Stimulated activated CD4-positive, alpha-beta T cell treated with anti-CD3 and anti-CD28 coated beads, TNF-alpha, amount 100 ng/mL, for 48 hours (primary cell): ENCODE measurements at regions not wholly inside any gene's neighbourhood (a gene's known extent, or its start where the extent isn't known, plus 50 kb on each side); places are given as distances from the start of the nearest gene placed in this dataset.
"Not testable (repeated sequence)": the region's sequence is repeated elsewhere in the genome, so short reads cannot be mapped to it uniquely, and the experiment has no call there.

Experiments
- DNase-seq, 3 donors: peaks; one replicate each; pipeline ENCODE4 v3.0.0-alpha.2; 2020; ENCODE audit warnings: low read depth in 3 of 3

DNA sequence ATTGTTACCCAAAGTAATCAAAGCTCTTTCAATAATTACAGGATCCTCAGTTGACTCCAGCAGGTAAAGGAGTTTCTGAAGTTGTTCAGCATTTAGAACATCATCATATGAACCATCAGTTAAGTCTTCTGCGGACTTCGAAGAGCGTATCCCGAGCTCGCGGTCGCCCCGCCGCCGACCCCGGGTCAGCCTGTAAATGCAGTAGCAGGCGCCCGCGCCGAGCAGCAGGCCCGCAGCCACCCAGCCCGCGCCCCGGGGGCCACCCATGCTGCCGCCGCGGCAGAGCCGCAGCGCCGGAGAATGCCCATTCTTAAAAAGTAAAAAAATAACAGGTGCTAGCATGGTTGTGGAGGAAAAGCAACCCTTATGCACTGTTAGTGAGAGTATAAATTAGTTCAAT, 444.5 kb downstream of the NSUN3 start:
- not testable (repeated sequence) for DNase-seq

DNA sequence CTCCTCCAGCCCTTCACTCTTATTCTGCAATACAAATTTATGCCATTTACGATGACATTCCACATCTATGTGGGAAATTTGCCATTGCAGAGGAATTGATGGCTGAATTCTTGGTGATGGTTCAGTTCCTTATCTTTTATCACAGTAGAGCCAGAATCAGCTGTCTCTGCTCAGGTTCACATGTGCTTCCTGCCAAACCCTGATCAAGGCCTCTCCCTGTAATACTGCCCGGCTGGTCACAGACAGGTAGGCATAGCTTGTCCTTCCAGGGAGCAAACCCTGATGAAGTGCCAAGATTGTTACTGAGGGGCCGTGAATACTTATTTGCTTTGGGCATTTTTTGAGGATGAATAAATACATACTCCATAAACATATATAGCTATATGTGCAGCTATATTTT, 450.0 kb downstream of the NSUN3 start:
- DNase-seq = no peak

DNA sequence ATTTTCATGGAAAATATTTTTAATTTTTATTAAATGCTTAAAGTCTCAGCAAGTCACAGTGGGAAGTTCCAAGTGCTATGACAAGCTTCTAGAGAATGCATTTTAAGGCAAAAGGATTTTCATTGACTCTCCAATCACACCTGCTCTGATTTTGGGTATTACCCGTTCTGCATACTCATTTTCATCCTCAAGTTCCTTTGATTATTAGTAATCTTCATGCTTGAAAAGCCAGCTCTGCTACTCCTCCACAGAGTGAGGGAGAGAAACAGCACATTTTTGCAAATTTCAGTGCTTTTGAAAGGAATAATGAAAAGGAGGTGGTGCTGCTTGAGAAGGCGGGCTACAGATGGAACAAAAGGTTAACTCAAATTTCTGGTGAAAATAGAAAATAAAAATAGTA, 450.7 kb downstream of the NSUN3 start:
- DNase-seq = no peak

DNA sequence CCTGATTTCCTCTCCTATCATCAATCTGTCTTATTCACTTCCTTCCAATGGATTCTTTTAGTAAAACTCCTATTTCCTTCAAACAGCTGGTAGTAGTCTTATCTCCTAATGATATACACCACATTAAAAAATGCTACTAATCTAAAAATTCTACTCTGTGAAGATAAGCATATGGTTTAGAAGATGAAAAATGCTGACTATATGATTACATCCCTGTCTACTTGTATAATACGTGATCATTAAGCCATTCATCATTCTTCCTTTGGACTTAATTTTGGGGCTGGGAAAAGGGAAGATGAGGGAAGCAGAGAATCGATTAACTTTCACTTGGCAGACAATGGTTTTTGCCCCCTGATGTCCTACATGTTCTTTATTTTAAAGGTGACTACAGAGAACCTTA, 453.1 kb downstream of the NSUN3 start:
- DNase-seq = no peak

DNA sequence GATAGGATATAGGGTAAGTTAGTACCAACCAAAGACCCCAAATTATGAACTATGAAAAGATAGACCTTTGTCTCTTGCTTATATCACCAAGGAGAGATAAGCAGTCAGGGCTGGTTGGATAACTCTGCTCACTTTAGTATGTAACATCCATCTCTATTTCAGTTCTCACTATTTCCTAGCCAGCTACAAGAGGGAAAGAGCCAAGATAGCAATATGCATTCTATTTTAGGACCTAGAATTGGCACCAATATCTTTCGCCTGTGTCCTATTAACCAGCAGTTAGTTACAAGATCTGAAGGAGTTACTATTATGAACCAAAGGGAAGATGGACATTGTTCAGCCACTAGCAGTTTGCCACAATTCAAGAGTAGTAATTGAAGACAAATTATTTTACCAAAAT, 457.5 kb downstream of the NSUN3 start:
- DNase-seq = no peak

DNA sequence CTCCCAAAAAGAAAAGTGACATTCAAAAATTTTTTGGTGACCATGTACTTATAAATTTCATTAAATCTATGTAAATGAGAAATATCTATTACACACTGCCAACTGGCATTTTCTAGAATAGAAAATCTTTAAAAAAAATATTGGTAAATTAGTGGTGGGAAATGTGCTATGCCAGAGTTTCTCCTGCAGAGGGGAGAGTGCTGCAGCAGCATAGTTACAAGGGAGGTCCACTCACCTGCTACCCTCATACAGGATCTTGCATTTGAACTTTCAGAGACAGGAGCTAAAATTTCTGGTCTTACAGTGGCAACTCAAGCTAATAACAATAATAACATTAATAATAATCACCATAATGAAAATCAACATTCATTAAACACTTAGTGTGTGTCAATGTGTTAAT, 459.6 kb downstream of the NSUN3 start:
- no peak for DNase-seq

DNA sequence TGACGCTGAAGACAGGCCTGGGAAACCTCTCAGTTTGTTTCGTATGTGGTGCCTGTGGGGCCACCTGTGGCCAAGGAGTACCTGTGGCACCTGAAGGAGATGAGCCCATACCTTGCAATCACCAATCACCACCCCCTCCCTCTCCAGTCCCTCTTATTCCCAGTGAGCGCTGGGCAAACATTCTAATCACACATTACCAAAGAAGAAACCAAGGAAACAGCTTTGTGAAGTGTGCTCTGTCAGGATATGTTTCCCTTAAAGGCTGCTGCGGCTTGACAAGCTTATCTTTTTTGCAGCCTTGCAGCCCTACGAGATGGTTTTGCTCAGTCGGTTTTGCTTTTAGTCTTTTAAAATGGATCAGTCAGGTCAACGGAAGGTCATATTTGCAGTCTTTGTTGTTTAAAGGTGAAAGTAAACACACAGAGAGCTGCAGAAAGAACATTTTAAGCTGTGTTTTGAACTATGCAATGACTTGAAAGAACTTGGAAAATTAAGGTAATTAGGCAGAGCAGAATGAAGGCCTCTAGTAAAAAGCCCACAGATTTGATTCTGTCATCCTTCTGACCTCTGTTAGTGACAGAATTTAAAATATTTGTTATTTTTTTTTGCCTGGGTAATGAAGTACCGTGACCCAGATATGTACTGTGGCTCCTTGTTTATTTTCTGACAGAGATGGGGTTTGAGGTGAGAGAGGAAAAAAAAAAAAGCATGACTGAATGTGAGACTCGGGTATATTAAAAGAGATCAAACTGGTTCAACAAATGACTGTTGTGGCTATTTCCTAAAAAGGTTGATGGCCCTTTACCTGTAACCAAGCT, 461.4 kb downstream of the NSUN3 start:
- no peak for DNase-seq

DNA sequence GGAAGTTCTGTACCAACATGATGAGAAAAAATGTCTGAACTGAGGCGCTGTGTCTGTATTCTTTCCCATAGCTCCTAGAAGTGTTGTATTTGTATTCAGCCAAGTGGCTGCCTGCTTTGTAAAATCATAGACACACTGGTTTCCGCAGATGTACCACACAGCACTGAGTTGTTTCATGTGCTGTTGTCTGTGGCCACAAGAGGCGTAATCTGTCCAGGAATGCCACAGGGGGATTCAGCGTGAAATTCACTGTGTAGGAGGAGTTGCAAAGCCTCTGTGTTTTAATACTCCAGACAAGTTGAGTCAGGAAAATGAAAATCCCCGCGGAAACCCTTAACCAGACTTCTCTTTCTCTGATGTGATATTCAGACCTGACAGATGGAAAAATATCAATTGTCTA, 462.2 kb downstream of the NSUN3 start:
- no peak for DNase-seq

DNA sequence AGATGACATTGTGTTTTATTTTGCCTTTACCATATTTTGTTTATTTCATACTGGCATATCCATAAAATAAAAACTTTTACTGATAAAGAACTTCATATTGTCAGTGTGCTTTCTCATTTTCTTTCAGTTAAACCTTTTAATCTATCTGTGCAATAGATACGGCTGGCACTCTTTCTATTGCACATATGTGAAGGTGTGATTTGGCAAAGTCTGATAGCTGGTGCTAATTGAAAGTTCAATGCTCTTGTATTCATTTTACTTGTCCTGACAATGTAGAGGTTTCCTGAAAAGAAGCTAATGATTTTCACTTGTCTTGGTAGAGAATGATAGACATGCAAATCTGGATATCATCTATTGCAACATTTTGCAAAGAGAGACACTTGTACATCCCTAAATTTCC, 467.0 kb downstream of the NSUN3 start:
- DNase-seq = no peak

DNA sequence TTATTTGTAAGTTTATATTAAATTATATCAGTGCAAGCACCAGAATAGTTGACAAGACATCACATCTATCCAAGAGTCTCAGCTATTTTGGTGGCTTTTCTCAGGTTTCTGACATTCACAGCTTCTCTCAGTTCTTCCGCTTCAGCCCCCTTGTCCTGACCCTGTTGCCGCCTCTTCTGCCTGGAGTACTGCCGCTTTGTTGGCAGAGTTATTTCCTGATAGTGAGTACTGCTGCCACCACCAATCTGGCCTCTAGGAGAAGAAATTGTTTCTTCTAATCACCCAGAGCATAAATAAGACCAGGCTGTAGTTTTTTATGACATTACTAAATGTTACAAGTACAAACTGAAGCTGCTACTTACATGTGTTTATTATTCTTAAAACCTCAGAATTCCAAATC, 470.1 kb downstream of the NSUN3 start:
- no peak for DNase-seq

DNA sequence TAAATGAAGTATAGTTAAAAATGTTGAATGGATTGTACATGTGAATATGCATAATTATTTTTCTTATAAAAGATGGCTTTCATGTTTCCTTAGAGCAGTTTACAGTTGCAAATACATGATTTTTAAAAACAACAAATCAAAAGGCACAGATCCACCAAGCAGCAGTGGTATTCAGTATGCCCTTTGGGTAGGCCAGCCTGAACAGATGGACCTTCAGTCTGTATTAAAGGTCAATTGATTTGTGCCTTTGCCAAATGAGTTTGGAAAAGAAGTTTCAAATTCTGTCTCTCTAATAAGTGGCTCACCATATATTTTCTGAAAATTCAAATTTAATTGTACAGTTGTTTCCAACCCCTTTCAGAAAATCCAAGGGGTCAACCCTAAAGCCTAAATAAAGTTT, 477.1 kb downstream of the NSUN3 start:
- no peak for DNase-seq

DNA sequence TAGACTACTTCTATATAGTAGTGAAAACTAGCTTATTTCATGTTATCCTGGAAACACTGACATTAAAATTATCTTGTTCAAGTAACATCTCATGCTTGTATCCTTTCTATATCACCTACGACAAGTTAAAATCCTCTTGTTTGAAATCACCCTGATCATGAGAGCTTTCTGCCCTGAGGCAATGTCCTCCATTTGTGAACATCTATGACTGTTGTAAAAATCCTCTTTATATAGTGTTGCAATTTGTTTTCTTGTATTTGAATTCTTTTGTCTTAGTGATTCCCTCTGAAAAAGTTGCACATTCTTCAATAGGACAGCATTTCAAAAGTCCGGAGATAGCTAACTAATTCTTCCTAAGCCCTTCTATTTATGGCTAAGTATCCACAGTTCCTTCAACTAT, 480.3 kb downstream of the NSUN3 start:
- no peak for DNase-seq

DNA sequence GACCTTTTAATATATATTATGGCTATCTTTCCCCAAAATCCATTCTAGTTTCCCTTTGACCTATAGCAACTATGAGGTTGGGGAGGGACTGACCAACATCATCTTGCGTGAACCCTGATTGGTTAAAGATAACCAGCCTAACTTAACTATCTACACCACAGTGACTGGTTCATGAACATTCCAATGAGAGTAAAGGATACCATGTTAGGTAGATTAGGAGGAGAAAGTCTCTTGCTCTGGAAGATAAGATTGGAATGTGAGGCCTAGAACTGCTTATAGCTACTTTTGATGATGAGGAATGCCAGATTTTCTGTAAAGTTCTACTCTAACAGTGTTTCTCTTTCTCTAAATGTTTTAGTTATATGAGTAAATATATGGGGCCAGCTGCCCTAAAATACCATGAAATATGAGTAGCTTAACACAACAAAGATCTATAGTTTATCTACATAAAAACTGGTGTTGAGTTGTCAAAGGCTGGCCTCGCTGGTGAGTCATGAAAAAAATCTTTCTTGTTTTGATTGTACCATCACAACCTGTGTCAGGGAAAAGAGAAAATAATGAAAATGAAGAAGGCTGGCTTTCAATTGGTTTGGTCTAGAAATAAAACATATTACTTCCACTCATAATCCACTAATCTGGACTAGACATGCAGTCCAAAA, 481.4 kb downstream of the NSUN3 start:
- no peak for DNase-seq

DNA sequence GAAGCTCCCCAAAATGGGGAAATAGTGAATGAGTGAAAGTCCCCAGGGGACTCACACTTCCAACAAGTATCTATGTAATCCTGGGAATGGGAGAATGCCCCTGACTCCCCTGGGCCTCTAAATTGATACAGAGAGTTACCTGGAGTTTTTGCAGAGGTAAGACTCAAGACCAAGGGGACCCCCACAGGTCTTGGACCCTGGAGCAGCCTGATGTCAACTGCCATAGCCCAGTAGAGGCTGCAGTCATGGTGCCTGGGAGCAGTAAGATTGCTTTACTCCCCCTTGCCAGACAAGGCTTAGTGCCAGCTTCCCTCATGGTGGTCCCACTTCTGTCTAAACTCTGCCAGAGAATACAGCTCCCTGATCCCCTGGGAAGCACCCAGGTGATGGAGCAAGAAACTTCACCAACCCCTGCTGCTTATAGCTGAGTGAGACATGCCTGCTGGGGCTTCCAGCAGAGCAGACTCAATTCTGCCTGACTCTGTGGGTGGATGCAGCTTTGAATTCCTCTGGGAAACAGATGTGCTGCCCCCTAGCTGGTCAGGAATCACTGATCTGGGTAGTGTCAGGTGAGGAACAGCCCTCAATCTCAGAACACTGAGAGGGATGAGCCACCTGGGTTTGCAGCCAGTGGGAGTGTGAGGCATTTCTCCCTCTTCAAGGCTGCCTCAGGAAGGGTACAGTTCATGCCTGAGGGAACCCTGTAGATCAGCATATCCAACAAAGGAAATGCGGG, 485.9 kb downstream of the NSUN3 start:
- no peak for DNase-seq

DNA sequence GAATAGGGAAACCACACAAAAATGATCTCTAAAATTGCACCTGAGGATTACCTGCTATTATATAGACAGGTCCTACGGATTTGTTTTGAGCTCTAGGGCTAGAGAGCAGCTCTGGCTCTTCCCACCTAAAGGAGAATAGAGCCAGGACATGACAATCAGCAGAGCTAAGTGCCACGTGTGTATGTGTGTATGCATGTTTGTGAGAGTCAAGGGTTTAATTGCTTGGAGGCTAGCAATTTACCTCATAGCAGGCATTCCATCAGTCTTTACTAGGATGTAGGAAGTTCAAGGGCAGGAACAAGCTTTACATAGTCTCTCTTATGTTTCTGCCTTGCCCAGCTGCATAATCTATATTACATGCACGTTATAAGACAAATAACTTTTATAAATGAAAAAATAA, 498.2 kb downstream of the NSUN3 start:
- no peak for DNase-seq

DNA sequence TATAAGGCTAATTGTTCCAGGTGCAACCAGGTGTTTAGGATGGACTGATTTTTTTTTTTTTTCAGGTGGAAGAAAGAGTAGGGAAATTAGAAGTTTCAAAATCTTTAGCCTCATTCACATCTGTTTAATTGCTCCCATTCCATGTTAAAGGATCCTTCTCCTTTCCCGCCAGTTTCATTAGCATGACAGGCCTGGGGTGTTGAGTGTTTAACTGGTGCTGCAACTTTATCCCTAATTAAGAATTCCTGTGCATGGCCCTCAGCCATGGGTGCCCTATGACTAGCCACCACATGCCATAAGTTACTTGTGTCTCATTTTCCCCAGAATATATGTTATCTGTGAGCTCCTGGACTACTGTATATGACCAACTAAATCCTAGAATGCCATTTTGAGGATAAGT, 501.4 kb downstream of the NSUN3 start:
- no peak for DNase-seq

DNA sequence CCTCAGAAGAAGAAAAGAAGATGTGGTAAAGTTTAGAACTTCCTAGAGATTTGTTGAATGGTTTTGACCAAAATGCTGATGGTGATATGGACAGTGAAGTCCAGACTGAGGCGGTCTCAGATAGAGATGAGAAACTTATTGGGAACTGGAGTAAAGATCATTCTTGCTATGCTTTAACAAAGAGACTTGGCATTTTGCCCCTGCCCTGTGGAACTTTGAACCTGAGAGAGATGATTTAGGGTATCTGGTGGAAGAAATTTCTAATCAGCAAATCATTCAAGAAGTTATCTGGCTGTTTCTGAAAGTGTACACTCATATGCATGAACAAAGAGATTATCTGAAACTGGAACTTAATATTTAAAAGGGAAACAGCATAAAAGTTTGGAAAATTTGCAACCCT, 505.2 kb downstream of the NSUN3 start:
- DNase-seq = no peak

DNA sequence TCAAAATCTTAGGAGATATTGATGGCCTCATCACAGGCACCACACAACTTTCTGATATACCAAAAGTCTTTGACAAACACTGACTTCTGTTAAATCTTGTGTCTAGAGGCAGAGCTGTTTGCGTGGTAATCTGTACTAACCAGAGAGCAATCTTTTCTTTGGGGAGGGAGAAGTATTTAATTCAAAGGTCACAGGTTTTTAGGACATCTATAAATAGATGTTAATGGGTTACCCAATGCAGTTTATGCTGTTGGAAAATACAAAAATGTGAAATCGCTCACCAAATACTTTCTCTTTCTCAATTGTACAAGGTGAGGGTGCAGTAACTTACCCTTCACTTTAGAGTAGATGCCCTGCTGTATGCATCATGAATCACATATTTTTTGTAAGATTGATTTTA, 510.5 kb downstream of the NSUN3 start:
- DNase-seq = no peak

DNA sequence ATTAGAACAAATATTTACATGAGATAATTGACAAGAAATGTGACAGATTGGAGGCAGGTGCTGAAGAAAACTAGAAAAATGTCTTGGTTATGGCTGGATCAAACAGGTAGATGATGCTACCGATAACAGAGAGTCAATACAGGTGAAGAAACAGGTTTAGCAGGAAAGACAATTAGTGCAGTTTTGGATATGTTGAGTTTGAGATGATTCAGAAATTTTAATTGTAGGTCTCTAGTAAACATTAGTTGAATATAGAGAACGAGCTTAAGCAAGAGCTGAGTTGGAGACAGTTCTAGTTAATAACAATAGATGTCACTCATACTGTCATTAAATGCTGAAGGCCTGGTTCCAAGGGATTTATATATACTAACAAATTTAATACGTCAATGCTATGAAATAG, 524.4 kb downstream of the NSUN3 start:
- DNase-seq = no peak

DNA sequence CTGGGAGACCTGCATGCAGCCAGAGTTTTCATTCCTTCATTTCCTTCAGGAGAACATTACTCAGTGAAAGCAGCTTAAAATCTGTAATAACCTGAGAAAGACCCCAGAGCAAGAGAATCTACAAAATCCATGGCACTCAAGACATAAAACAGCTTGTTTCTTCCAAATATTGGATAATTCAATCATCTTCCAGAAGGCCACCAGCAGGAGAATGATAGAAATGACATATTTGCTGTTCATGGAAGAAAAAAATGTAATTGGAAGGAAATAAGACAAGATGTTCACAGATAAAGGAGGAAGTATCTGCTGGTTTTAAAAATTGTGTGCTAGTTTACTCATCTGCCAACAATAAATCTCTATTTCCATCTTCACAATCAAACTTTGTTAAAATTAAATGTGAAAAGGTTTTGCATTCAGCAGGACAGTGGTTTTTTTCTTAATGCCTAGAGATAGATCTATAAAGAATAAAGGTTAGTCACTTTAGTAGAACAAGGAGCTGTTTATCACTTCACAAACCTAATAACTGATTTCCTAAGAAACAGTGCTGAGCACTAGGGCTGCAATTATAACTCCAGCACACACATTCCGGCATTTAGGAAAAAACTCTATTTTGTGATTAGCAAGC, 530.8 kb downstream of the NSUN3 start:
- no peak for DNase-seq

DNA sequence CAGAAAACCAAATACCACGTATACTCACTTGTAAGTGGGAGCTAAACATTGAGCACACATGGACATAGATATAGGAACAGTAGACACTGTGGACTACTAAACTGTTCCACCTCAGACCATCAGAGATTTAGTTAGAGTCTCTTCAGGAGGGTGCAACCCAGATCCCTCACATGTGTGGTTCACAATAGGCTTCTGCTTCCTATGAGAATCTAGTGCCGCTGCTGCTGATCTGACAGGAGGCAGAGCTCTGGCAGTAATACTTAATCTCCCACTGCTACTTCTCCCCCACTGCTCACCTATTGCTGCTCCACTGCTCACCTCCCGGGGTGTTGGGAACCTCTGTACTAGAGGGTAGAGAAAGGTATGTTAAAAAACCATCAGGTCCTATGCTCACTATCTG, 533.3 kb downstream of the NSUN3 start:
- DNase-seq = no peak

DNA sequence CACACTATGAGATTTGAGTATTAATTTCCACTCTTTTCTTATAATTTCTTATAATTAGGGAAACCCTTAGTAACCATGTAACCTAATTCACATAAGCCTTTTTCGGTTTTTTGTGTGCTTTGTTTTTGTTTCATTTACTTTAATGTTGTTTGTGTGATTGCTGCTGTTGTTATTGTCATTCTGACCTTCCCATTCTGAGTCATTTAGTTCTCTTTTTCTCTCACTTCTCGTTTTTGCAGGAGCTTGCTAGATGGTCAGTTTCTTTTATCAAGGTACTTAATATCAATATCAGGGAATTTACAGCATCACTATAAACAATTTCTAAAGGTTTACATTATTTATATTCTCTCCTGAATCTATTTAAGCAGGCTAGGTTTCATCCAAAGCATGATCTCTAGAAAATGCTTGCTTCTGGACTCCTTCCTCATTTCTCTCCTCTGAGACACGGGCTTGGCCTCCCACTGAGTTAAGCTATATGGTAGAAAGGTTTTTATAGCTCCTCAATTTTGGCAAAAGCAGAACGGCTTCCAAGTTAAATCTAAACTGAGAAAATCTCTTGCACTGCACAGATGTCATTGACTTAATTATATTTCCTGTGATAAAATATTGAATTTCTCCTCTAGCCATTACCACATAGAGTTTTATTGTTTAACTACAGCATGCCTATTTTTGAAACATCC, 534.2 kb downstream of the NSUN3 start:
- no peak for DNase-seq
